GM19035 (cell line): ENCODE measurements at regions not wholly inside any gene's neighbourhood (a gene's known extent, or its start where the extent isn't known, plus 50 kb on each side); places are given as distances from the start of the nearest gene placed in this dataset.
"Not testable (repeated sequence)": the region's sequence is repeated elsewhere in the genome, so short reads cannot be mapped to it uniquely, and the experiment has no call there.

ENCODE experiments used
- ATAC-seq: cut with Tn5 transposase; IDR thresholded peaks from one replicate; pipeline ENCODE4 v1.9.1; 2021; ENCODE audit not compliant: unreplicated experiment

- no peak for ATAC-seq
These were observed 1349.1 kb downstream of the XPNPEP1 start for GRCh38 chr10:108574233-108574632.

- no peak for ATAC-seq
These were observed 1354.5 kb downstream of the XPNPEP1 start for GRCh38 chr10:108568824-108569223.

- no peak for ATAC-seq
These were observed 1355.2 kb downstream of the XPNPEP1 start for GRCh38 chr10:108567899-108568752.

- no peak for ATAC-seq
These were observed 1356.8 kb downstream of the XPNPEP1 start for GRCh38 chr10:108566316-108567107.

GRCh38 chr10:108562105-108562504 is 1361.2 kb downstream of the XPNPEP1 start:
- no peak for ATAC-seq

- no peak for ATAC-seq
These were observed 1361.7 kb downstream of the XPNPEP1 start for GRCh38 chr10:108561649-108562048.

GRCh38 chr10:108560488-108560887 is 1362.8 kb downstream of the XPNPEP1 start:
- ATAC-seq: no peak

- ATAC-seq: no peak
These were observed 1367.1 kb downstream of the XPNPEP1 start for GRCh38 chr10:108556186-108556585.

- ATAC-seq: peak; percentile 80
These were observed 1377.4 kb downstream of the XPNPEP1 start for GRCh38 chr10:108545921-108546320.

- peak; percentile 85 for ATAC-seq
These were observed 1378.7 kb downstream of the XPNPEP1 start for GRCh38 chr10:108544500-108545120.

- ATAC-seq: not testable (repeated sequence)
These were observed 1369.0 kb upstream of the SORCS1 start for GRCh38 chr10:108533551-108533950.

GRCh38 chr10:108523016-108523800 is 1358.7 kb upstream of the SORCS1 start:
- ATAC-seq: no peak

- ATAC-seq: no peak
These were observed 1357.5 kb upstream of the SORCS1 start for GRCh38 chr10:108521827-108522492.

GRCh38 chr10:108515821-108516220 is 1351.3 kb upstream of the SORCS1 start:
- no peak for ATAC-seq

GRCh38 chr10:108500396-108500795 is 1335.9 kb upstream of the SORCS1 start:
- ATAC-seq: no peak

GRCh38 chr10:108496106-108496505 is 1331.6 kb upstream of the SORCS1 start:
- no peak for ATAC-seq

- no peak for ATAC-seq
These were observed 1326.4 kb upstream of the SORCS1 start for GRCh38 chr10:108490944-108491343.

GRCh38 chr10:108471420-108471819 is 1306.9 kb upstream of the SORCS1 start:
- no peak for ATAC-seq

- ATAC-seq: no peak
These were observed 1305.4 kb upstream of the SORCS1 start for GRCh38 chr10:108469940-108470339.
